ENCODE measurements at regions not wholly inside any gene's neighbourhood (a gene's known extent, or its start where the extent isn't known, plus 50 kb on each side); places are given as distances from the start of the nearest gene placed in this dataset.

GRCh38 chr9:79240774-79241173 lies 331.0 kb upstream of the TLE4 start:
- Mint-ChIP-seq H3K27ac (ENCODE audit: unreplicated experiment) (no peak overlapping the region), H3K27me3 (ENCODE audit: low read depth) (no peaks in the 10 kb centered on the region), H3K4me3 (no peak overlapping the region), H3K36me3 (ENCODE audit: low read depth) (no peaks in the 10 kb centered on the region), H3K9me3 (peaks cover 3% of the 10 kb centered on the region), H3K4me1 (no peaks in the 10 kb centered on the region)
- no peak for DNase-seq (ENCODE audit: low read depth, low spot score)
- no peak for TF ChIP-seq CTCF (conservative IDR thresholded peaks at IDR 0.05)

GRCh38 chr9:79242489-79242888 lies 329.3 kb upstream of the TLE4 start:
- DNase-seq (ENCODE audit: low read depth, low spot score), result no peak
- Mint-ChIP-seq H3K36me3 (ENCODE audit: low read depth) (no peaks in the 10 kb centered on the region), H3K4me1 (no peaks in the 10 kb centered on the region), H3K27me3 (ENCODE audit: low read depth) (no peaks in the 10 kb centered on the region), H3K4me3 (no peak overlapping the region), H3K27ac (ENCODE audit: unreplicated experiment) (no peak overlapping the region), H3K9me3 (peaks cover 3% of the 10 kb centered on the region)
- no peak for TF ChIP-seq CTCF (conservative IDR thresholded peaks at IDR 0.05)

- no peaks in the 10 kb centered on the region for H3K4me1 Mint-ChIP-seq
- no peaks in the 10 kb centered on the region for H3K27me3 Mint-ChIP-seq (ENCODE audit: low read depth)
- DNase-seq (ENCODE audit: low read depth, low spot score), result no peak
- TF ChIP-seq CTCF (conservative IDR thresholded peaks at IDR 0.05), result no peak
- H3K9me3 Mint-ChIP-seq, result no peaks in the 10 kb centered on the region
- H3K4me3 Mint-ChIP-seq, result no peak overlapping the region
- H3K36me3 Mint-ChIP-seq (ENCODE audit: low read depth), result no peaks in the 10 kb centered on the region
- no peak overlapping the region for H3K27ac Mint-ChIP-seq (ENCODE audit: unreplicated experiment)
Observed at GRCh38 chr9:79246170-79246569, 325.6 kb upstream of the TLE4 start.

- DNase-seq (ENCODE audit: low read depth, low spot score), result no peak
- no peak for TF ChIP-seq CTCF (conservative IDR thresholded peaks at IDR 0.05)
- no peaks in the 10 kb centered on the region for H3K27me3 Mint-ChIP-seq (ENCODE audit: low read depth)
- no peaks in the 10 kb centered on the region for H3K36me3 Mint-ChIP-seq (ENCODE audit: low read depth)
- no peaks in the 10 kb centered on the region for H3K9me3 Mint-ChIP-seq
- no peak overlapping the region for H3K27ac Mint-ChIP-seq (ENCODE audit: unreplicated experiment)
- no peaks in the 10 kb centered on the region for H3K4me1 Mint-ChIP-seq
- H3K4me3 Mint-ChIP-seq, result no peak overlapping the region
Observed at GRCh38 chr9:79247021-79247420, 324.7 kb upstream of the TLE4 start.

- Mint-ChIP-seq H3K4me1 (no peaks in the 10 kb centered on the region), H3K36me3 (ENCODE audit: low read depth) (no peaks in the 10 kb centered on the region), H3K27me3 (ENCODE audit: low read depth) (no peaks in the 10 kb centered on the region)
Observed at GRCh38 chr9:79250806-79251205, 321.0 kb upstream of the TLE4 start.

More at GRCh38 chr9:79250806-79251205, 321.0 kb upstream of the TLE4 start:
- no peak overlapping the region for H3K27ac Mint-ChIP-seq (ENCODE audit: unreplicated experiment)
- TF ChIP-seq CTCF (conservative IDR thresholded peaks at IDR 0.05), result no peak
- peaks cover 3% of the 10 kb centered on the region for H3K9me3 Mint-ChIP-seq
- DNase-seq (ENCODE audit: low read depth, low spot score), result no peak
- no peak overlapping the region for H3K4me3 Mint-ChIP-seq

Measured in neural crest cell (in vitro differentiated cells).